HG02571 (cell line): ENCODE measurements at regions not wholly inside any gene's neighbourhood (a gene's known extent, or its start where the extent isn't known, plus 50 kb on each side); places are given as distances from the start of the nearest gene placed in this dataset.

Experiments used
- ATAC-seq: cut with Tn5 transposase; IDR thresholded peaks from one replicate; pipeline ENCODE4 v1.9.1; 2021; ENCODE audit warnings: mild to moderate bottlenecking, moderate library complexity; ENCODE audit not compliant: unreplicated experiment

DNA sequence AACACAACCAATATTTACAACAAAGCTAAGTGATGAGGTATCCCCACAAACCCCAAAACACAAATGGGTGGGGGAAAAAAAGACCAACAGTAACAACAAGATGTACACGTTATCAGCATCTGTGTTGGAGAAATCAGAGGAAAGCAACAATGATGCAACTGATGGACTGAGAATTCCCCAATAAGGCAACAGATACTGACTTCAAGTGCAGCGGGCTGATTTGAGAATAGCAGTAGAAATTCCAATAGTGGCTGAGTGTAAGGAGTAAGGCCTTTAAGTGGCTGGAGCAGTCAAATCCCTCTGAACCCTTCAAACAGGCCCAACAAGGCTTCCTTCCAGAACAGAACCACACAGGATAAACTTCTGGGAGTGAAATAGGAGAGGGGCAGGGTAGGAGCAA lies 97.6 kb downstream of the TM2D1 start:
- ATAC-seq = no peak

DNA sequence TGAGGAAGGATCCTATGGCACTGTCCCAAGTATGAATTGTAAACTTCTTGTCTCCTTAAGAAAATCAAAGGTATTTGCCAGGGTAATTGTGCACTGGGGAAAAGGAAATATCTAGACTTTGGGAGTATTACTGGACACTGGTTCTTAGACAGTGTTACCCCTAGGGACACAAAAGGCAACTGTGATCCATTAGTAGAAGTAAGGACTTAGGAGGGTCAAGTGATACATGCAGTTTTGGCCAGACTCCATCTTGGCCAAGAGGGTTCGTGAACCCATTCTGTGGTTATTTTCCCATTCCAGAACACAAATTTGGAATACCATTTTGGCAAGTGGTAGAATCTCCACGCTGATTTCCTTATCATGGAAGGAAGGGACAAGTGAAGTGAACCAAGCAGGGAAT lies 98.1 kb downstream of the TM2D1 start:
- ATAC-seq = no peak

DNA sequence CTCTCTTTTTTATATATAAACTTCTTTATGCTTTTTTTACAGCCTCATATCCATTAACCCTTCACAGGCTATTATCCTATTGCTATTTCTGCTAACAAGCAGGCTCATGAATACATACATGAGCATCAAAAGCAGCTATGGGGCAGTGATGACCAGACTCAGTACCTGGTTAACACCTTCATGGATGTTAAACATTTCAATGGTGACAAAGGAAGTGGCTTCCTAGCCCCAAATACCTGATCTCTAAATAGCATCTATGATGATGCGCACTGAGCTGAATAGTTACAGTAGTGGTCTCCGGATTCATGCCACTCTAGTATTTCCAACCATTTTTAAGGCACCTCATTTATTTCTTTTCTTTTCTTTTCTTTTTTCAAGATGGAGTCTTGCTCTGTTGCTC lies 101.1 kb downstream of the TM2D1 start:
- ATAC-seq = no peak

DNA sequence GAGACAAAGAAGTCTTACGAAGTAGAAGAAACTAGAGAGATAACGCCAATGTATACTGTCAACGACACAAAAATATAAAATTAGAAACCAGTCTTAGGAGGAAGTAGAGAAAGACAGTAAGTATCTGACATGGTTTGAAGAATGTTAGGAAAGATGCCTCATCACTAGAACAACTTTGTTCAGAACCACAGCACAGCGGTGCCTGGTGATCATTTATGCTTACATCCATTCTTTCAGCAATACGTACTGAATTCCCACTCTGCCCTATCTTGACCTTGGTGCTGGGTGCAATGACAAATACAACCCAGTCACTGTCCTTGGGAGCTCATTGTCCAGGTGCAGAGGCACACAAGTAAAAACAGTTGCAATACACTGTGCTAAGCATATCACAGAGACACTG lies 104.4 kb downstream of the TM2D1 start:
- no peak for ATAC-seq

DNA sequence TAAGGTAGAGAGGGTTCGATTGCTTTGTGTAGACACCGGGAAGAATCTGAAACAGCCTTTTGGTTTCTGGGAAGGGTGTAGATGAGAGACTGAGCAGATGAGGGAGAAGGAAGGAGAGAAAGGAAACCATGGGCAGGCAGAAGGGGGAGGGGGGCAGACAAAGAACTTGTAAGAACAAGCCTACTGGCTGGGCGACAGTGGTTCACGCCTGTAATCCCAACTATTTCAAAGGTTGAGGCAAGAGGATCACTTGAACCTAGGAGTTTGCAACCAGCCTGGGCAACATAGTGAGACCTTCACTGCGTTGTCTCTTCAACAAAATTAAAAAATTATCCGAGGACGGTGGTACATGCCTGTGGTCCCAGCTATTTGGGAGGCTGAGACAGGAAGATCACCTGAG lies 106.2 kb downstream of the TM2D1 start:
- ATAC-seq = no peak

DNA sequence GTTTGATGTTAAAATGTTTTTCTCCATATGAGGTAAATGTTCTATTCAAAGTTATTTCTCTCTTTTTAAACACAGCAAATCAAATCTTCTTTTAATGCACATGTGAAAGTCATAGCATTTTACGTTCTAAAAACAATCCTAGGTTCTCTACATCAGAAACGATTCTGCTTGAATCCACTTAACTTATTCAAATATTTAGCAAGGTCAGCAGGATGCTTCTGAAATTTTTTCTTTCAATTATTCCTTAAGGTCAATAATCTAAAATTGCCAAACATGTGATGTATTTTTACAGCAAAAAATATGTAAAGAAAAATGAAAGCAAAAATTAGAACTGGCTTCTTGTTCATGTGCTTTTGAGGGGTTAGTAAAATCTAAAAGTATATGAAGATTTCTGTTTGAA lies 106.7 kb downstream of the TM2D1 start:
- ATAC-seq = no peak

DNA sequence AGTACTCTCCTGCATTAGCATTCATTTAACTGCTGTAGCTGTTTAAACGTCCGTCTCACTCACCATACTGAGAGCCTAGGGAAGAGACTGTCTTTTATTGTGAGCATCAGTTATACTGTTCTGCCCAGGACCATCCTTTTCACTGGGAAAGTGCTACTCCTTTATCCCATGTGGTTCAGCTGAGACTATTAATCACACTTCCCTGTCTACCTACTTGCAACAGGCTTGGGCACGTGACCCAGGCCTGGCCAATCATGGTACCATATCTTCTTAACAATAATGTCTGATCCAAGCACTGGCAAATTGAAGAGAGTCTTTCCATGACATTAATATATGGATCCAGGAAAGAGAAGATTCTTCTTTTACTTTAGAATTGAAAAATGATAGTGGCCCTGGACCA lies 108.1 kb downstream of the TM2D1 start:
- ATAC-seq = no peak

DNA sequence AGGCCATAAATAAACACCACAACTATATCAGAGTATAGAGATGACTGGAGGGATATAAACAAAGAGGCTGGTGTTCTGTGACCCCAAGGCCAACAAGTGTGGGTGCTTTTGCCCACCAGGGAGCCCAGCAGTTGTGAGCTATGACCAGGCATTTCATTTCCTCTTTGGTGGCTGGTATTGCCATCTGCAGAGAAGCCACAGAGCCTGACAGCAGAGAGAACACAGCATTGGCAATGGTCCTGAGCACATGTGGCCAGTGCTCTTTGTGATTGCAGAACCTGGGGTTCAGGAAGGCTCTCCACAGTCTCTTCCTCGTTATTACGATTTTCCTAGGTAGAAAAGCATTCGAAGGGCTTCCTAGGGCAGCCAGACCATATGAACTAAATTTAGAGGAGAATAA lies 112.3 kb downstream of the TM2D1 start:
- no peak for ATAC-seq

DNA sequence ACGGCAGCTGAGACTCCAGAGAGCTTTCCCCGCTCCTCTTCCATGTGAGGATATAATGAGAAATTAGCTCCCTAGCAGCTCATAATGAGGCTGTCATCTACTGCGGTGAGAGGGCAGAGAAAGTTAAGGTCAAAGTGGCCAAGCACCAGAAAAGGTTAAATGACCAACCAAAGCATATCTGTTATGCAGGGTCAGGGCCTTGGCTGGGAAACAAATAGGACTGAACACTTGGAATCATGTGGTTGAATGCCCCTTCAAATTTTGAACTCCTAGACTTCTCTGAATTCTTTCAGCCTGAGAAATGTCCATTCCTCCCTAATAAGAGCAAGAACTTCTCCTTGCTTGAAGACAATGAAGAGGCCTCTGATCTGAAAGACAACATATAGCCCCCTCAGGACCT lies 115.9 kb downstream of the TM2D1 start:
- no peak for ATAC-seq

DNA sequence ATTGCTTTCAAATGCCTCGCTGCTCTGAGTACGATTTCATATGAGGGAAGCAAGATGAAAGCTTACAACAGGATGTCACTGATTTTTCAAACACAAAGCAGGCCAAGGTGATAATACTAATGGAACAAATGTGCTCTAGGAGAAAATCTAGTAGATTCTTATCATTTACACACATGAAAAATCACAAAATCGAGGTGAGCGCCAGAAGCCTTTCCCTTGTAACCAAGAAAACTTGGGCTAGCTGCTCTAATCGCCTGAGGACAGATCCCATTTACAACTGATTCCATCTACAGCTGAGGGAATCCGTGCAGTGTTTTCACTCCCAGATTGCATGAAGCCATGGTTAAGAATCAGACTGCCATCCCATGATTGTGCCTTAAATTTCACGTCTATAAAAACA lies 117.5 kb downstream of the TM2D1 start:
- no peak for ATAC-seq

DNA sequence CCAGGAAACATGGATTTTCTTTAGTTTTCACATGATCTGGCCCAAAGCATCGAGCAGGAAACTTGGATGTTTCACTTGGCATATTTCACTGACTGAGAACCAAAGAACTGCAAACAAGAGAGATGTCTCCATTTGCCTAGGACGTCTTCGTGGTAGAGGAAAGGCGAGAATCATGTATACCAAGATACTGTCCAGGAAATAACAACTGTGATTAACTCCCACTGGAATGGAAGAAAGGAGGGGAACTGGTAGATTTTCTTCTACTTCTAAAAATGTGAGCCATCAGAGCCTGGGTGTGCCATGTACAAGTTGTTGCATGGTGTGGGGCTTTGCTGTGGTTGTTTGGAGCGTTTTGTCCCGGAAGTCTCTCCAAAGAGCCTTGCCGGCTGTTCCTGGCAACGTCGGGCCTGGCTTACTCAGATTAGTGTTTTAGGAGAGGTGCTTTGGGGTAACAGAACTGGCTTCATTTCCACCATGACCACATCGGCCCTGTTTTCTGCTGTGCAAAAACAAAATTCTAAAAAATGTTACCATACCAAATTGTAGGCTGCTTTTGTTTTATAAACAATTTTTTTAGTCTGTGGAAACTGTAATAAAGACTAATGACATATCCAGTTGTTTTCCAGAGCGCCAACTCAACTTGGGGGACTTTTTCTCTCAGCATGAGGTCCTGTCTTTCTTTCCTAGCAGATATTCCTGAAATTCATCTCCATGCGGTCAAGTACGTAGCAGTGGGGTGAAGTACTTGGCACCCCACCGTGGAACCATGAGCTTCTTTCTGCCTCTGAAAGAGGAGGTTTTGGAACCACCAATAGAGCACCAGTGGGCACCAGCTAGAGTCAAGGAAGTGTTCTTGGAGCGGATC lies 118.3 kb downstream of the TM2D1 start:
- ATAC-seq = no peak

DNA sequence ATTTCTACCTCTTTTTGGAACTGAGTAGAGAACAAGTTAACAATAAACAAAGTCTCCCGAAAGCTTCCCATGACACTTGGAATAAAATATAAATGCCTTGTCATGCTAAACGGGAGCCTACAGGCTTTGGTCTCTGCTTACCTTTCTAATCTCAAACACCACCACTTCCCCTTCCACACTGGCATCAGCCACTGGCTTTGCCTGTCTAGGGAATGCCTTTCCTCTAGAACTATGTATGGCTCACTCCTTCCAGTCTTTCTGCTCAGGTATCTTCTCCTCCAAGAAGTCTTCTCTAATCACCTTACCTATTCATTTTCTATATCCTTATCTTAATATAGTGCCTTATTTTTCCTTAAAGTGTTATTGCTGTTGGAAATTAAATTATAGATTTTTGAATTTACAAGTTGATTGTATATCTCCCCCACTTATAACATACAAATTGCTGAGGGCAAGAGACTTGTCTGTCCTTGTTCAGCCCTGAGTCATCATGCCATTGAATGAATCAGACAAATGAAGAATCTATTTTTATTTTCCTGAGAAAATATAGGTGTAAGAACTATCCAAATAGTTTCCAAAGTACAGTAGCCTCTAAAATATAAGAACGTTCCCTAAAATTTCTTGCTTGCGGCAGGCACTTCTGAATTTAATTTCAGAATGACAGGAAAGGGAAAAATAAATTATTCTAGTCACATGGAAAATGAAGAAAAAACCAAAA lies 119.2 kb downstream of the TM2D1 start:
- no peak for ATAC-seq

DNA sequence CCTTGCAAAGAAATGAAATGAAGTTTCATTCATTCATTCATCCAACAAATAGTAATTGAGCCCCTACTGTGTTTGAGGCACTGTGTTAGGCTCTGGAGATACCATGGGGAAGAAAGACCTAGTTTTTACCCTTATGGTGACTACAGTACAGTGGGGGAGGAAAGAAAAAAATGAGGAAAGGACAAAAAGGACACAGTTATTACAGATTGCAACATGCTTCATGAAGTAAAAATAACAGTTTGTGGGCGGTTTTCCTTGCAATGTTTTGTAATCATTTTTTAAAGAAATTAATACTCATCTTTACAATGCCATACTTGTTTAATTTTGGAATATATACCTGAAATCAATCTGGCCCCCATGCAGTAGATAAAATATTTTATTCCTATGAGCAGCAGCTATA lies 120.3 kb downstream of the TM2D1 start:
- no peak for ATAC-seq

DNA sequence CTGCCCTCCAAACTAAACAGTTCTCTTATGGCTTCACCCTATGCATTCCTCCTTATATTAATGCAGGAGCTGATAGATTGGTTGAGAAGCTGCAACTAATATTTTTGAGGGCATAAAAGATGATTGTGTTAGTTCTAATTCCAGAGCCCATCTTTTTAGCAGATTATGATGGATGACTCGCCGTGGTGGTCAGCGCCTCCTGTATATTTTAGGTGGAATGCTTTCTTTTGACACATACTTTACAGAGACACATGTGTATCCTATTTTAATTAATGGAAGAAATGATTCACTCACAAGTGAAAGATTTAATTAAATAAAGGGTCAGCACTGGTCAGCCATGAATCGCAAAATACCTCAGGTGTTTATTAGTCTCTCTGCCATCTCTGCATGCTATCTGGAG lies 120.7 kb downstream of the TM2D1 start:
- ATAC-seq = no peak

DNA sequence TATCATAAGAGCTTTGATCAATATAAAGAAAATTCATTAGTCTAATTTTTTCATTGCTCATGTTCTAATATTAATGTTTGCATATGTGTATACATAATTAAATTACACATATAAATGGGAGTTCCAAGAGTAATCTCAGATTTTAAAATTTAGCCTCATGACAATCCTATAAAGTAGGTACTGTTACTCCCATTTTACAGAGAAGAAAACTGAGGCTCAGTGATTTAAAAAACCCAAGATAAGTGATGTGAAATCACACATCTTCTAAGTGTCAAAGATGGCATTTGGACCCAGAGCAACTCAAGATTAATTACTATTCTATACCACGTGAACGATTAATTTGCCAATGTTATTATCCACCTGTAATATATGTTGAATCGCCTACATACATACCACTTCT lies 122.3 kb downstream of the TM2D1 start:
- ATAC-seq = no peak

DNA sequence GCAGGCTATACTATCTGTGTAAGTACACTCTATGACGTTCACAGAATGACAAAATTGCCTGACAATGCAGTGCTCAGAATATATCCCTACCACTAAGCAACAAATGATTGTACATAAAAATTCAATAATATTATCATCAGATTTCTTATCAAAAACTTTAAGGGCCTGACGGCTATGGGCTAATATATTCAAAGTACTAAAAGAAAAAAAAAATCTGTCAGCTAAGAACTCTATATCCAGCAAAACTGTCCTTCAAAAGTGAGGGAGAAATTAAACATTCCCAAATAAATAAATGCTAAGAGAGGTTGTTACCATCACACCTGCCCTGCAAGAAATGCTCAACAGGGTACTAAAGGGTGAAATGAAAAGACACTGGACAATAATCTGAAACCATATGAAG lies 127.3 kb downstream of the TM2D1 start:
- no peak for ATAC-seq

DNA sequence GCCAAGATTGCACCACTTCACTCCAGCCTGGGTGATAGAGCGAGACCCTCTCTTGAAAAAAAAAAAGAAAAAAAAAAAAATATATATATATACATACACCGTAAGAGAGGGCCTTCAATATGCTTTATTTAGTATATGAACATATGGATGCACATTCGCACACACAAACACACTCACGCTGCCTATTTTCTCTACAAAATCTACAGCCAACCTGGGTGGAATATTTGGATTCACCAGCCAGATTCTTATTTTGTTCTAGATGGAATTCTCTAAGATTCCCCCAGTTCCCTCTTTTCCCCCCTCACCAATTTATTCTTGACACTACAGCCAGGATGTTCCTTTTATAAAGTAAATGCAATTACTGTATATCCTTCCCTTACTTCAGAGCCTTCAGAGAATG lies 131.6 kb downstream of the TM2D1 start:
- ATAC-seq = no peak

DNA sequence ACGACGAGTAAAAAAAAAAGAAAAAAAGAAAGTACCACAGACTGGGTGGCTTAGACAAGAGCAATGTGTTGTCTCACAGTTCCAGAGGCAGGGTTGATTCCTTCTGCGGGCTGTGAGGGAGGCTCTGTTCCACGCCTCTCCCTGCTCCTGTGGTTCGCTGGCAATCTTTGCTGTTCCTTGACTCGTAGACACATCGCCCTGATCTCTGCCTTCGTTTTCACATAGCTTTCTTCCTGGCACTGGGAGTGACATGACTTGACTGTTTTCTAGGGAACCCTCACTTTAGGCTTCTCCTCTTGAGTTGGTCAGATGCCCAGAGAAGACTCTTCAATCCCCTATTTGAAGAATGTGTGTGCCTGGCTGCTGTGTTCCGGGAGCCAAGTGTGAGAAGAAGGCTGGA lies 133.6 kb downstream of the TM2D1 start:
- no peak for ATAC-seq

DNA sequence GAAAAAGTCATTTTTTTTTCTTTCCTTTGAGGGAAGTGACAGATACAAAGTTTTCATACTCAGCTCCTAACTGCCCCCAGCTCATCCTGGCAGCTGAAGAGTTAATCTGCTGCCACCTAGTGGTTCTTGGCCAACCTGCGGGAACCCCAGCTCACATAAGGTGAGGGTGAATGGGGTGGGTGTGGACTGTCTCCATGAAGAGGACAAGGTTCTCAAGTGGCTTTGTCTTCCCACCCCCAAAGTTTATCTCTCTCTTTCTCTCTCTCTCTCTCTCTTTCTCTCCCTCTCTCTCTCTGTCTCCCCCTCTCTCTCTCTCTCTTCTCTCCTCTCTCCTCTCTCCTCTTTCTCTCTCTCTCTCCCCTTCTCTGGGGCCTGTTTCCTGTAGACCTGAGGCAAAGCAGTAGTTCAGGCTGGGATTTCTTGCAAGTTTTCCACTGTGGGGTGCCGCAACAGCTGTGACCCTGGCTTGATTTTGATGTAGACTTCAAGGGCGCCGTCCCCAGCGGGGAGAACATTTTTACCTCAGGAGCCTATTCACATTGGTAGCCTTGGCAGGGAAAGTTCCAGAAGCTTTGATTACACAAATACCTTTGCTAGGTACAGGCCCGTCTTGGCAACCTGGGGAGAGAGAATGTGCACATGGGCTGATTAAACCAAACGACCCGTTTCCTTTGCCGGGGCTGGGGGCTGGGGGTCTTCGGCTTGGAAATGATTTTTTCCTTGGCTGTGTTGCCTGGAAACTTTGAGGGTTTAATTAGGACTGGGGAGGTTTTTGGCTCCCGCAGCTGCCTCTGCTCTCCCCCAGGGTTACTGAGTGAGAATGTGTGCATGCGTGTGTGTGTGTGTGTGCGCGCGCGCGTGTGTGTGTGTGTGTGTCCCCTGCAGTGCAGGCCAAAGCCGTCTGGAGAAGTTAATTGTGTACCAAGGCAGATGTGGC lies 135.9 kb downstream of the TM2D1 start:
- ATAC-seq = no peak

DNA sequence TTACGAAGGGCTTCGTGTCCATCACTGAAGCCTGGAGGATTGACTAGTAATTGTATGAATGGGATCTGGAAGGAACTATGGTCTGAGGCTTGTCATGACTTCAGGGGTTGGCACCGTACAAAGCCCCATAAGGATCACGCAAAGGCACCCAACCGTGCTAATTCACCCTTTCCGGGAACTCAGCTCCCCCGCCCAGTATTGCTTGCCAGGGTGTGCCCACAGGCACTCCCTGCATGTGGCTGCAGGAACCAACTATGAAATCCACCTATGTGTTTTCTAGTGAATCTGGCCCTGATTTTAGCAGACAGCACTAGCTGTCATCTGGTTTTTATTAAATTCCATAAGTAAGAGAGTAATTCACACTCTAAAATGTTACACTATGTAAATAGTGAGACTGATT lies 139.2 kb downstream of the TM2D1 start:
- ATAC-seq = no peak

DNA sequence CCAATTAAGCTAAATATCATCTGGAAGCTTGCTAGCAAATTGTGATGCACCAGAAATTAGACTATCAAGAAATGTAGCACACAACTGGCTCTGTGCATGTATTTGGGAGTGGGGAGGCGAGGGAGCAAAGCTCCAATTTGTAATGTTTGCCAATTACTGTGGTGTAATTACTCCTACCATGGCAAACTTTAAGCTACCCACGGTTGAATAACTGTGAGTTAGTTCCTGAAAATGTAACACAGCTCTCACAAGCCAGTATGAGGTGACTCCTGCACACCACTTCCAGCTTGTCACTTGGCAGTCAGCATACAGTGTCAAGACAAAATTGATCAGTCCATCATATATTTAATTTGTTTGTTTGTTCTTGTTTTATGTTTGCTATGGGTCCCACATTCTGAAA lies 141.2 kb downstream of the TM2D1 start:
- ATAC-seq = no peak
